ENCODE measurements at regions not wholly inside any gene's neighbourhood (a gene's known extent, or its start where the extent isn't known, plus 50 kb on each side); places are given as distances from the start of the nearest gene placed in this dataset.

DNA sequence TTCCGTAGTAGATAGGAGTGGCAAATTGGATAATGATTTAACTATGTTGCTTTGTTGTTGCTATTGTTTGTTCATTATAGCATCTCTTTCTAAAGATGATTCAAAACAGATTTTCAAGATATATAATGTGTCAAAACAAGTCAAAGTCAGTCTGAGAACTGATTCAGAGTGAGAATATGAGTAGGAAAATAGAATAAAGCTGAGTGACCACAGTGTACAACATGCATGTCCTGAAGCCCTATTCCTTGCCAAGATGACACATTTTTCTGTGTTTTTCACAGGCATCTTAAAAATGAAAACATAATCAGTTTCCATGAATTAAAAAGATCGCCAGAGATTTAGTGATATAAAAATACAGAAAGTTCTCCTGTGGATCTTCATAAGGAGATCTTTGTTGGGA lies 57.0 kb upstream of the THRB start:
- Histone ChIP-seq H3K4me1 (ENCODE audit: insufficient read depth, low read length, poor library complexity, severe bottlenecking) (no peaks in the 10 kb centered on the region), H3K9me3 (ENCODE audit: low read length) (no peaks in the 10 kb centered on the region), H3K4me2 (ENCODE audit: low read length) (no peak overlapping the region), H3K36me3 (ENCODE audit: insufficient read depth, low read length) (no peaks in the 10 kb centered on the region), H3K27ac (ENCODE audit: low read depth, low read length, poor library complexity, severe bottlenecking) (no peak overlapping the region), H2AFZ (ENCODE audit: low read length) (no peak overlapping the region), H3K4me3 (ENCODE audit: low read depth, low read length, poor library complexity, severe bottlenecking) (no peak overlapping the region), H3K9me2 (ENCODE audit: insufficient read depth, low read length) (no peaks in the 10 kb centered on the region), H3K79me2 (ENCODE audit: insufficient read depth, low read depth, low read length) (no peaks in the 10 kb centered on the region), H4K20me1 (ENCODE audit: insufficient read depth, low read length) (no peaks in the 10 kb centered on the region)
- intact Hi-C loops (cut with micrococcal nuclease; ENCODE audit: unreplicated experiment) = no loop called here
- DNase-seq (ENCODE audit: low spot score) = no peak
- POLR2A ChIA-PET = interaction anchor here (0.6 kb wide), 1 partner anchor 66 kb away, joined by 3 read pairs; no protein-coding TSS in a partner anchor
- TF ChIP-seq, protein P1, sequence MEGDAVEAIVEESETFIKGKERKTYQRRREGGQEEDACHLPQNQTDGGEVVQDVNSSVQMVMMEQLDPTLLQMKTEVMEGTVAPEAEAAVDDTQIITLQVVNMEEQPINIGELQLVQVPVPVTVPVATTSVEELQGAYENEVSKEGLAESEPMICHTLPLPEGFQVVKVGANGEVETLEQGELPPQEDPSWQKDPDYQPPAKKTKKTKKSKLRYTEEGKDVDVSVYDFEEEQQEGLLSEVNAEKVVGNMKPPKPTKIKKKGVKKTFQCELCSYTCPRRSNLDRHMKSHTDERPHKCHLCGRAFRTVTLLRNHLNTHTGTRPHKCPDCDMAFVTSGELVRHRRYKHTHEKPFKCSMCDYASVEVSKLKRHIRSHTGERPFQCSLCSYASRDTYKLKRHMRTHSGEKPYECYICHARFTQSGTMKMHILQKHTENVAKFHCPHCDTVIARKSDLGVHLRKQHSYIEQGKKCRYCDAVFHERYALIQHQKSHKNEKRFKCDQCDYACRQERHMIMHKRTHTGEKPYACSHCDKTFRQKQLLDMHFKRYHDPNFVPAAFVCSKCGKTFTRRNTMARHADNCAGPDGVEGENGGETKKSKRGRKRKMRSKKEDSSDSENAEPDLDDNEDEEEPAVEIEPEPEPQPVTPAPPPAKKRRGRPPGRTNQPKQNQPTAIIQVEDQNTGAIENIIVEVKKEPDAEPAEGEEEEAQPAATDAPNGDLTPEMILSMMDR (conservative IDR thresholded peaks at IDR 0.05; ENCODE audit: low read length) = no peak
- TF ChIP-seq EZH2phosphoT487 (IDR thresholded peaks at IDR 0.05; ENCODE audit: borderline replicate concordance, low read depth, low read length) = no peak
- CTCF ChIA-PET (ENCODE audit: unreplicated experiment) = no interaction called here
- no TSS peak for BruUV-seq (replicated peaks)

DNA sequence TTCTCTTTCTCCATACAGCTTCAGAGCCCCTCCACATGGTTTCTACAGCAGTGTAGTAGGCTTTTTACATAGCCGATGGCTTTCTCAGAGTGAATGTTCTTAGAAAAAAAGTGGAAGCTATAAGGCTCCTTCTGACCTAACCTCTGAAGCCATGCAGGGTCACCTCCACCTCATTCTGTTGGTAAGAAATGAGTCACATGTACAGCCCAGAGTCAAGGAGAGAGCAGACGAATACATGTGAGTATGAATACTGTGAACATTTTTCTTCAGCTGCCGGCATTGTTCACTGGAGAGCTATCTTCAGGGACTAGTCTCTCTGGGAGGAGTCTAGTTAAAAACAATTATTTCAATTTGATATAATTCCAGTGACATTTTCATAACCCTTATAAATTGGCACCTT lies 68.2 kb upstream of the THRB start:
- no TSS peak for BruUV-seq (replicated peaks)
- Histone ChIP-seq H3K4me3 (ENCODE audit: low read depth, low read length, poor library complexity, severe bottlenecking) (no peak overlapping the region), H2AFZ (ENCODE audit: low read length) (no peak overlapping the region), H3K36me3 (ENCODE audit: insufficient read depth, low read length) (no peaks in the 10 kb centered on the region), H3K9me3 (ENCODE audit: low read length) (no peaks in the 10 kb centered on the region), H4K20me1 (ENCODE audit: insufficient read depth, low read length) (no peaks in the 10 kb centered on the region), H3K9me2 (ENCODE audit: insufficient read depth, low read length) (no peaks in the 10 kb centered on the region), H3K4me2 (ENCODE audit: low read length) (no peak overlapping the region), H3K4me1 (ENCODE audit: insufficient read depth, low read length, poor library complexity, severe bottlenecking) (no peaks in the 10 kb centered on the region), H3K27ac (ENCODE audit: low read depth, low read length, poor library complexity, severe bottlenecking) (no peak overlapping the region), H3K79me2 (ENCODE audit: insufficient read depth, low read depth, low read length) (no peaks in the 10 kb centered on the region)
- ChIA-PET CTCF (ENCODE audit: unreplicated experiment) (no interaction called here), POLR2A (no interaction called here)
- no peak for DNase-seq (ENCODE audit: low spot score)
- intact Hi-C loops (cut with micrococcal nuclease; ENCODE audit: unreplicated experiment) = no loop called here
- no peak for TF ChIP-seq EZH2phosphoT487 (IDR thresholded peaks at IDR 0.05; ENCODE audit: borderline replicate concordance, low read depth, low read length)
- TF ChIP-seq, protein P1 (conservative IDR thresholded peaks at IDR 0.05; ENCODE audit: low read length) = no peak

DNA sequence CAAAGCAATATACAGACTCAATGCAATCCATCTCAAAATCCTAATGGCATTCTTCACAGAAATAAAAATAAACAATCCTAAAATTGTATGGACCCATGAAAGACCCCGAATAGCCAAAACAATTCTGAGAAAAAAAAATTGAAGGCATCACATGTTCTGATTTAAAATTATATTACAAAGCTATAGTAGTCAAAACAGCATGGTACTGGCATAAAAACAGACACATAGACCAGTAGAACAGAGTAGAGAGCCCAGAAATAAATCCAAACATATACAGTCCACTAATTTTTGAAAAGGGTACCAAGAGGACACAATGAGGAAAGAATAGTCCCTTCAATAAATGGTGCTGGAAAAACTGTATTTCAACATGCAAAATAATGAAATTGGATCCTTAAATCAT lies 70.4 kb upstream of the THRB start:
- no peaks in the 10 kb centered on the region for H3K79me2 ChIP-seq (ENCODE audit: insufficient read depth, low read depth, low read length)
- TF ChIP-seq EZH2phosphoT487 (IDR thresholded peaks at IDR 0.05; ENCODE audit: borderline replicate concordance, low read depth, low read length) = no peak
- TF ChIP-seq, protein P1 (conservative IDR thresholded peaks at IDR 0.05; ENCODE audit: low read length) = no peak
- intact Hi-C loops (cut with micrococcal nuclease; ENCODE audit: unreplicated experiment) = no loop called here
- H3K4me1 ChIP-seq (ENCODE audit: insufficient read depth, low read length, poor library complexity, severe bottlenecking) = no peaks in the 10 kb centered on the region
- CTCF ChIA-PET (ENCODE audit: unreplicated experiment) = no interaction called here
- no peaks in the 10 kb centered on the region for H3K36me3 ChIP-seq (ENCODE audit: insufficient read depth, low read length)
- H3K9me3 ChIP-seq (ENCODE audit: low read length) = no peaks in the 10 kb centered on the region
- no peak overlapping the region for H2AFZ ChIP-seq (ENCODE audit: low read length)
- no peaks in the 10 kb centered on the region for H3K9me2 ChIP-seq (ENCODE audit: insufficient read depth, low read length)
- no peak overlapping the region for H3K27ac ChIP-seq (ENCODE audit: low read depth, low read length, poor library complexity, severe bottlenecking)
- BruUV-seq (replicated peaks) = no TSS peak
- no peak overlapping the region for H3K4me2 ChIP-seq (ENCODE audit: low read length)
- no peak overlapping the region for H3K4me3 ChIP-seq (ENCODE audit: low read depth, low read length, poor library complexity, severe bottlenecking)
- POLR2A ChIA-PET = no interaction called here
- DNase-seq (ENCODE audit: low spot score) = no peak
- no peaks in the 10 kb centered on the region for H4K20me1 ChIP-seq (ENCODE audit: insufficient read depth, low read length)

All from OCI-LY7 (cell line).